Kidney (tissue), 13 donors: ENCODE measurements at regions not wholly inside any gene's neighbourhood (a gene's known extent, or its start where the extent isn't known, plus 50 kb on each side); places are given as distances from the start of the nearest gene placed in this dataset.
A peak's percentile ranks its signal among the peaks of the same experiment; 100 is the strongest.

Experiments used
- DNase-seq, 5 donors: peaks; one replicate each; pipeline ENCODE4 v3.0.0-alpha.2; 2013 to 2020
- FAIRE-seq: peaks from 2 replicates; lab custom pipeline; 2012; peaks lifted over from hg19 to GRCh38; lab: Jason Lieb, UNC
- H3K27ac ChIP-seq, 2 donors: one replicate each; pipeline ENCODE4 v1.7.0; 2013; ENCODE audit warnings: low read depth in 2 of 2, low read length in 2 of 2, inconsistent platforms in 1 of 2
- H3K27me3 ChIP-seq: one replicate; pipeline ENCODE4 v1.7.1; 2013; ENCODE audit warnings: low read length, inconsistent platforms; ENCODE audit not compliant: control insufficient read depth, insufficient read depth
- H3K36me3 ChIP-seq, 3 donors: one replicate each; pipeline versions ENCODE4 v1.7.0 to v1.7.1; 2013; ENCODE audit warnings: low read length in 3 of 3, control low read depth in 1 of 3, inconsistent platforms in 1 of 3; ENCODE audit not compliant: insufficient read depth in 3 of 3, control insufficient read depth in 2 of 3
- H3K4me1 ChIP-seq, 3 donors: one replicate each; pipeline versions ENCODE4 v1.7.0 to v1.7.1; 2013; ENCODE audit warnings: low read length in 3 of 3, inconsistent platforms in 1 of 3, low read depth in 1 of 3; ENCODE audit not compliant: control insufficient read depth in 2 of 3, insufficient read depth in 2 of 3
- H3K4me3 ChIP-seq, 3 donors: one replicate each; pipeline versions ENCODE4 v1.7.0 to v1.8.1; 2013; ENCODE audit warnings: low read length in 3 of 3, control low read depth in 1 of 3, inconsistent platforms in 1 of 3
- H3K9ac ChIP-seq, 3 donors: one replicate each; pipeline versions ENCODE4 v1.7.0 to v1.7.1; 2013; ENCODE audit warnings: low read length in 3 of 3, control low read depth in 1 of 3, inconsistent platforms in 1 of 3
- H3K9me3 ChIP-seq, 3 donors: one replicate each; pipeline versions ENCODE4 v1.7.0 to v1.7.1; 2013; ENCODE audit warnings: low read length in 3 of 3, control low read depth in 1 of 3, inconsistent platforms in 1 of 3; ENCODE audit not compliant: control insufficient read depth in 2 of 3, insufficient read depth in 1 of 3
- CTCF ChIP-seq: IDR thresholded peaks from 3 replicates; pipeline ENCODE4 v1.5.1; 2012; ENCODE audit warnings: mild to moderate bottlenecking, moderate library complexity, borderline replicate concordance; ENCODE audit not compliant: insufficient read depth; ENCODE audit errors: extremely low read depth
- intact Hi-C: fragments of 100-400 bp; cut with DNase I; formaldehyde crosslinking; loops from one replicate; pipeline ENCODE4 v1.11.1; 2022
- donor health status: control.
- donor health status: control.
- donor health status: control.
- donor health status: control.
- donor health status: control.
- donor health status: DM: yes; HTN: yes; CAD: no.
- donor health status: Normal renal cell carcinoma (clear cell type).

DNA sequence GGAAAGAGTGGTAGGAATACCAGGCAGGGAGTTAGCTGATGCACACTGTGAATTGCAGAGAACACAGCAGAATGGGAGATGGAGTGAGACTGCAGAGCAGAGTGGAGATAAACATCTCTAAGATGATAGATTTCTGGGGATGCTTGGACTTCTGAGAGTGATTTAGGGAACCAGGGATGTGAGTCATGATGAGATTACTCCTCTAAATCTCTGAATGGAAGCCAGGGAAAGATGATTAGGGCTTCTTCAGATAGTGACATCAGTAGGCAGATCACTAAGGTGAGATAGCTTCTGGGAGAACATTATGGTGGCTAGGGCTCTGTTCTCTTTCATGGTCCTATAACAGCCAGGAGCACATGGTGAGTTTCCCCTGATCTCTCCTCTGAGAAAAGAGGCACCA lies 501.5 kb upstream of the USP15 start:
- intact Hi-C loops = no loop called here
- Histone ChIP-seq H3K27ac (no peak overlapping the region), H3K4me1 (no peaks in the 10 kb centered on the region), H3K36me3 (no peaks in the 10 kb centered on the region), H3K9me3 (no peaks in the 10 kb centered on the region), H3K9ac (no peak overlapping the region), H3K4me3 (no peak overlapping the region), H3K27me3 (no peaks in the 10 kb centered on the region)
- no peak for TF ChIP-seq CTCF
- FAIRE-seq (no peak), DNase-seq (no peak)

DNA sequence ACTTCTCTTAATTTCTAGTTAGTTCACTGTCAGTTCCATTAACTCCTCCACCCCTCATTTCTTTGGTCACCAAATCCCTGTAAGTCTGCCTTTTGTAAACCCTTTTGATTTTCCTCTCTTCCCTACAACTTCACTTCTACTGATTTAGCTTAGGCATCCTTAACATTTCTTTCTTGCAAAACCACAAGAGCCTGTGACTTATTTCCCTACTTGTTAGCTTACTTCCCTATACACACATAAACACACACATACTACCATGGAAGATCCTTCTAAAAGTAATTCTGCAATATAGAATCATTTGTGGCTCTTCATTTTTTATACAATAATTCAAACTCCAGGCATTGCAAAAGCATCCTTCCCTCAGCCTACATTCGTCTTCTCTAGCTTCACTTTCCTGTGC lies 494.3 kb upstream of the USP15 start:
- Histone ChIP-seq H3K9me3 (peaks cover 0 to 7% (median 0%) of the 10 kb centered on the region in 3 donors), H3K27me3 (no peaks in the 10 kb centered on the region), H3K27ac (no peak overlapping the region), H3K9ac (no peak overlapping the region), H3K36me3 (no peaks in the 10 kb centered on the region), H3K4me3 (no peak overlapping the region), H3K4me1 (no peaks in the 10 kb centered on the region)
- DNase-seq (no peak), FAIRE-seq (no peak)
- TF ChIP-seq CTCF = no peak
- intact Hi-C loops = no loop called here

DNA sequence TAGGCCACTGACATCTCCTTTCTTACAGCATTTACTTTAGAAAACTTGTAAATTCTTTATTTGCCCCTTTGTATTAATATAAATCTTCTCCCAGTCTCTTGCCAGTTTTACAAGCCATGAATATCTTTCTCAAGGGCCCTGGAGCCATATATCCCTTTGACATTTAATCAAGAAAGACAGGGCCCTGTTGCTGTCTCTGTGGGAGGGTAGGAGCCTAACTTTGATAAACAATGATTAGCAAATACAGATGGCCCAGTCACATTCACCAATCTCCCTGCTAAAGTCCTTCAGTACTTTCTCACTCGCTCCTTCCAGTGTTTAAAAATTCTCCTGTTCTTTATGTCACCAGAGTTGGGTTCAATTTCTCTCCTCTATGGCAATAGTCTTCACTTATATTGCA lies 479.8 kb upstream of the USP15 start:
- TF ChIP-seq CTCF = no peak
- no peaks in the 10 kb centered on the region for H3K4me1 ChIP-seq
- H3K27ac ChIP-seq = no peak overlapping the region
- intact Hi-C loops = no loop called here
- no peaks in the 10 kb centered on the region for H3K9me3 ChIP-seq
- no peak overlapping the region for H3K4me3 ChIP-seq
- DNase-seq (peak in 2 of 5 donors; percentile 7 to 9), FAIRE-seq (no peak)
- no peaks in the 10 kb centered on the region for H3K36me3 ChIP-seq
- no peaks in the 10 kb centered on the region for H3K27me3 ChIP-seq
- no peak overlapping the region for H3K9ac ChIP-seq

GRCh38 chr12:61781021-61781581 lies 479.1 kb upstream of the USP15 start:
- FAIRE-seq (no peak), DNase-seq (peak in 2 of 5 donors; percentile 7 to 9)
- Histone ChIP-seq H3K9me3 (peaks cover 0 to 4% (median 0%) of the 10 kb centered on the region in 3 donors), H3K36me3 (no peaks in the 10 kb centered on the region), H3K27ac (no peak overlapping the region), H3K9ac (no peak overlapping the region), H3K27me3 (no peaks in the 10 kb centered on the region), H3K4me1 (no peaks in the 10 kb centered on the region), H3K4me3 (no peak overlapping the region)
- no peak for TF ChIP-seq CTCF
- intact Hi-C loops = no loop called here
